DND-41 (cell line): ENCODE measurements at regions not wholly inside any gene's neighbourhood (a gene's known extent, or its start where the extent isn't known, plus 50 kb on each side); places are given as distances from the start of the nearest gene placed in this dataset.

ENCODE experiments used
- ATAC-seq: fragments of 200-7000 bp; cut with Tn5 transposase; 3 replicates; pipeline ENCODE4 v1.9.1; 2021; ENCODE audit warnings: low read depth; ENCODE audit not compliant: insufficient read depth
- DNase-seq: peaks from one replicate; pipeline ENCODE4 v3.0.0-alpha.2; 2020
- H2AFZ ChIP-seq: 2 replicates; pipeline ENCODE4 v1.6.0; 2012; ENCODE audit warnings: low read depth, low read length
- H3K27ac ChIP-seq: 2 replicates; pipeline ENCODE4 v1.5.1; 2012; ENCODE audit warnings: low read length, inconsistent platforms
- H3K27me3 ChIP-seq: fragments of 200-600 bp; sonication (generic); 2 replicates; pipeline ENCODE4 v1.6.0; 2012; ENCODE audit warnings: low read length, mild to moderate bottlenecking, inconsistent platforms; ENCODE audit not compliant: insufficient read depth, poor library complexity
- H3K36me3 ChIP-seq: 2 replicates; pipeline ENCODE4 v1.5.1; 2012; ENCODE audit warnings: low read length, inconsistent platforms; ENCODE audit not compliant: insufficient read depth
- H3K4me1 ChIP-seq: 2 replicates; pipeline ENCODE4 v1.5.1; 2012; ENCODE audit warnings: mild to moderate bottlenecking, low read length; ENCODE audit not compliant: insufficient read depth
- H3K4me2 ChIP-seq: 2 replicates; pipeline ENCODE4 v1.6.0; 2012; ENCODE audit warnings: mild to moderate bottlenecking, moderate library complexity, low read length, inconsistent platforms; ENCODE audit not compliant: insufficient read depth
- H3K4me3 ChIP-seq, 2 experiments: fragments of 200-600 bp in 1 of 2; shearing (Covaris generic) in 1 of 2; 2 replicates each; pipeline ENCODE4 v1.5.1; 2012 to 2016; ENCODE audit warnings: inconsistent platforms in 2 of 2, low read length in 2 of 2, mild to moderate bottlenecking in 2 of 2, low read depth in 1 of 2, moderate library complexity in 1 of 2
- H3K79me2 ChIP-seq: 2 replicates; pipeline ENCODE4 v1.6.0; 2012; ENCODE audit warnings: low read length, inconsistent platforms; ENCODE audit not compliant: insufficient read depth
- H3K9ac ChIP-seq: 2 replicates; pipeline ENCODE4 v1.6.0; 2012; ENCODE audit warnings: low read depth, mild to moderate bottlenecking, inconsistent platforms, low read length, moderate library complexity
- H3K9me3 ChIP-seq: 2 replicates; pipeline ENCODE4 v1.5.1; 2012; ENCODE audit warnings: low read length, moderate library complexity, mild to moderate bottlenecking, inconsistent platforms; ENCODE audit not compliant: insufficient read depth, severe bottlenecking
- H4K20me1 ChIP-seq: 2 replicates; pipeline ENCODE4 v1.6.0; 2012; ENCODE audit warnings: low read length; ENCODE audit not compliant: insufficient read depth
- CTCF ChIP-seq: IDR thresholded peaks from 2 replicates; pipeline ENCODE4 v1.5.1; 2012; ENCODE audit warnings: borderline replicate concordance, low read length, moderate library complexity, mild to moderate bottlenecking; ENCODE audit not compliant: poor library complexity, severe bottlenecking; ENCODE audit errors: extremely low read depth
- EZH2 ChIP-seq: IDR thresholded peaks from 3 replicates; pipeline ENCODE4 v1.6.1; 2012; ENCODE audit warnings: borderline replicate concordance, low read depth, mild to moderate bottlenecking, moderate library complexity, low read length, inconsistent platforms; ENCODE audit not compliant: severe bottlenecking

- H3K4me2 ChIP-seq, result no peak overlapping the region
Measured at GRCh38 chr5:34450338-34450737, 205.8 kb upstream of the RAI14 start.

GRCh38 chr5:34452170-34452828 is 203.8 kb upstream of the RAI14 start:
- H3K27ac ChIP-seq, result no peak overlapping the region
- H3K4me1 ChIP-seq, result no peaks in the 10 kb centered on the region
- peaks cover 3% of the 10 kb centered on the region for H3K9me3 ChIP-seq
- ATAC-seq (no peak), DNase-seq (no peak)
- no peaks in the 10 kb centered on the region for H3K36me3 ChIP-seq
- no peaks in the 10 kb centered on the region for H3K27me3 ChIP-seq
- no peaks in the 10 kb centered on the region for H4K20me1 ChIP-seq
- H3K4me2 ChIP-seq, result no peak overlapping the region
- no peaks in the 10 kb centered on the region for H3K79me2 ChIP-seq
- H2AFZ ChIP-seq, result no peak overlapping the region
- TF ChIP-seq CTCF (no peak), EZH2 (no peak)
- H3K9ac ChIP-seq, result no peak overlapping the region
- no peak overlapping the region for H3K4me3 ChIP-seq

More at GRCh38 chr5:34450338-34450737, 205.8 kb upstream of the RAI14 start:
- Histone ChIP-seq H3K27me3 (no peaks in the 10 kb centered on the region), H3K4me3 (no peak overlapping the region), H3K79me2 (no peaks in the 10 kb centered on the region), H3K9me3 (no peaks in the 10 kb centered on the region), H2AFZ (no peak overlapping the region), H3K27ac (no peak overlapping the region), H3K36me3 (no peaks in the 10 kb centered on the region), H3K4me1 (no peaks in the 10 kb centered on the region), H4K20me1 (no peaks in the 10 kb centered on the region), H3K9ac (no peak overlapping the region)
- TF ChIP-seq CTCF, result no peak
- no peak for TF ChIP-seq EZH2
- ATAC-seq (no peak), DNase-seq (no peak)

GRCh38 chr5:34455098-34455497 is 201.0 kb upstream of the RAI14 start:
- H3K9ac ChIP-seq, result no peak overlapping the region
- DNase-seq (no peak), ATAC-seq (no peak)
- no peak overlapping the region for H2AFZ ChIP-seq
- no peaks in the 10 kb centered on the region for H3K79me2 ChIP-seq
- H3K4me1 ChIP-seq, result no peaks in the 10 kb centered on the region
- H3K36me3 ChIP-seq, result no peaks in the 10 kb centered on the region
- no peak overlapping the region for H3K4me3 ChIP-seq
- TF ChIP-seq EZH2 (no peak), CTCF (no peak)
- H3K9me3 ChIP-seq, result peaks cover 15% of the 10 kb centered on the region
- no peak overlapping the region for H3K4me2 ChIP-seq
- H4K20me1 ChIP-seq, result no peaks in the 10 kb centered on the region
- no peak overlapping the region for H3K27ac ChIP-seq
- no peaks in the 10 kb centered on the region for H3K27me3 ChIP-seq
